Stimulated activated CD4-positive, alpha-beta T cell treated with anti-CD3 and anti-CD28 coated beads, Interleukin-2, amount 100 ng/mL, for 24 hours (primary cell): ENCODE measurements at regions not wholly inside any gene's neighbourhood (a gene's known extent, or its start where the extent isn't known, plus 50 kb on each side); places are given as distances from the start of the nearest gene placed in this dataset.

Experiments used
- DNase-seq, 2 donors: peaks; one replicate each; pipeline ENCODE4 v3.0.0-alpha.2; 2020

GRCh38 chr2:118738106-118738505 is 109.3 kb downstream of the EN1 start:
- DNase-seq = no peak

DNA sequence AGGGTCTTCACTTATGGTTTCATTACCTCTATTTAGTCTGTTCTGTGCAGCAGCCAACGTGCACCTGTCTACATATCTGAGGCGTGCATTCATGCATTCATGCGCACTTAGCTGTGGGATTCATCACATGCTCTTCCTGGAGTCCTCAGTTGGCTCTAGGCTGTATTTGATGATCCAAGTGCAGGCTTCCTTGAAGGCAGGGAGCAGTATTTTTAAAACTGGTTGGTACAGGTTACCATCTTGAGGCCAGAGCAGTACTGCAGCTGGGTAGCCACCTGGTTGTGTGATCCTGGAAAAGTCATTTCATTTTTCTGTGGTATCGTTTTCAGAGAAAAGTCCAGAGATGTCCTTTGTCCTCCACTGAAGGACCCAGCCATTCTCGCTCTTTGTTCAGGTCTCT is 109.8 kb downstream of the EN1 start:
- no peak for DNase-seq

DNA sequence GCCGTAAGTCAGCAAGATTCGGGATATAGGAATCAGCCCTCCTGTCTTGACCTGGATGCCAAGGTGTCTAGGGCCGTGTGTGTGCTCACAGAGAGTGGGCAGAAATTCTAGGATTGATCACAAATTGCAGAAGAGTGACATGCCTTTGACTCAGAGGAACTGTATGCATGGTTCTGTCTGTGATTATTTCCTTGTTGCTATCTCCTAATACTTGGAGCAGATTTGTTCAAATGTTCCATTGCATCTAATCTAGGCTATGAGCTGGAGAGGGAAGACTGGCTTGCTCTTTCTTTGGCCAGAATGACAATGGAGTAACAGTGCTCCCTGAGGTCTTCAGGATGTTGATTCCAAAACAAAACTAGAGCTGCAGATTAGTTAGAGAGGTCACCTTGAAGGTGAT is 115.0 kb downstream of the EN1 start:
- no peak for DNase-seq

DNA sequence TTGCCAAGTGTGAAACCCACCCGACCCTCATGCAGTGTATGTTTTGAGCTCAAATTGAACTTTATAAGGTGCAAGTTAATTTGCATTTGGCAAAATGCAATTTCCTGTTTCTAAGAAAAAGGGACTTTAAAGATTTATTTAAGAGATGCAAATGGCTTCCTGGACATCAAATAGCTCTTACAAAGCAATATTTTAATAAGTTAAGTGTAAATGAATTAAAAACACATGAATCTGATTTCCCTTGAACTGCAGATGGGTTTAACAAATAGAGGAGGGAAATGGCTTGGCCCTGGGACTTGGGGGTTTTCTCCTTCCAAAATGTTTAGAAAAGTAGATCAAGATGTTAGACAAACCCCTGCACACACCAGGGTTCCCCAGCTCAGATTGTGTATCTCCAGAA is 116.0 kb downstream of the EN1 start:
- DNase-seq = no peak

DNA sequence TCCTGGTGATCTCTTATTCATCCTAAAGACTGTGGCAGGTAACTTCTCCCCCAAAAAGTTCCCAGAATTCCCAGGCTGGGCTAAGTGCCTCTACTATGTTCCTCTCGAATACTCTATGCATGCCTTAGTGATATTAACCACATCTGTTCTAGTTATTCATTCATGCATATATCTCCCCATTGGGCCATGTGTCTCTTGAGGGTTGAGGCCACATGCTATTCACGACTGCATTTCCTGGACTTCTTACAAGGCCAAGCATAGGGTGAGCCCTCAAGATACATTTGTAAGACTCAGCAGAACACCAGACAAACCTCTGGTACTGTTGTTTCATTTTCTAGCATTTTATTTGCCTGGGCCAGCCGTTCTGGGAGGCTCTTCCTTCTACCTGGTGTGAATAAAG is 117.0 kb downstream of the EN1 start:
- DNase-seq = no peak

GRCh38 chr2:118729760-118730159 is 117.7 kb downstream of the EN1 start:
- DNase-seq = no peak

DNA sequence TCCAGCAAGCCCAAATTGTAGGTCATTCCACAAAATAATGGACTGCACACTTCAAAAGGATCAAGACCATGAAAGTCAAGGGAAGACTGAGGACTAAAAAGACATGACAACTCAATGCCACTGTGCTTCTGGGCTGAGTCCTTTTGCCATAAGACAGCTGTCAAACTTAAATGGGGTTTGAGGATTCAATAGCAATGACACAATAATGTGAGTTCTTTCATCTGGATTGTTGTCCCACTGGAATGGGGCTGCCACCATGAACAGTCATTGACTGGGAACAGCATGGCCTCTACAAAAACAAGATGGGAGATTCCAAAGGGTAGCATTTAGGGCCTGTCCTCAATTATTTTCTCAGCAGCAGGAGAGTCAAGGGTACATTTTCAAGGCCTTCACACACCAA is 118.5 kb downstream of the EN1 start:
- DNase-seq = no peak

DNA sequence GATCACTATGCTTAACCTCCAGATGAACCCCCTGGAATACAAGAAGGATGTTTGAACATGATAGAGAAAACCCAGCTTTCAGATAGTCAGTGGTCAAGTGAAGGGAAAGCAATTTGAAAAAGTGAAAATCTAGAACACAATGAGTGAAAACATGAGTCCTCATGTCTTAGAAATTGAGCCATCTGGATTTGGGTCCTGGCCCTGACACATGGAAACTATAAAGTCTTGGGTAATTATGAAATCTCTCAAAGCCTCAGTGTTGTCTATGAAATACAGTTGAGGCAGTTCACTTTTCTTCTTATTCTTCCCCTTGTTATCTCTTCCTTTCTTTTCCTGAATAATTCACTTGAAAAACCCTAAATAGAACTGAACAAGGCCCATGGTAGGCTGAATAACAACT is 120.6 kb downstream of the EN1 start:
- no peak for DNase-seq

DNA sequence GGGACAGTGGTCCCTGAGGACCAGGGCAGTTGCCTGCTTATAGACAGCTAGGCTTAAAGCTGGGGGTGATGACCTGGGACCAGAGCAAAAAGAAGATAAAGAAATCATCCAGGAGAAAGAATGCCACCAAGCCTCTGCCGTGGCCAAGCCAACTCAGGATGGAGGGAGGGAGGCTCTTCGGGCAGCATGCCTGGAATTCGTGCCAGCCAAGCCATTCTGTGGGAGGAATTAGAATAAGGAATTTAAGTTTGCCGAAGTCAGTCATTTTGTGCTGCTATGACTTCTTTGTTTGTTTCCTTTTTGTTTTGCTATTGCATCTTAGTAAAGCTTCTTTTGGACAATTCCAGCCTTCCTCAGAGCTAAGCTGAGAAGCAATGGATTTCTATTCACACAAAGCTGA is 124.1 kb downstream of the EN1 start:
- DNase-seq = no peak

DNA sequence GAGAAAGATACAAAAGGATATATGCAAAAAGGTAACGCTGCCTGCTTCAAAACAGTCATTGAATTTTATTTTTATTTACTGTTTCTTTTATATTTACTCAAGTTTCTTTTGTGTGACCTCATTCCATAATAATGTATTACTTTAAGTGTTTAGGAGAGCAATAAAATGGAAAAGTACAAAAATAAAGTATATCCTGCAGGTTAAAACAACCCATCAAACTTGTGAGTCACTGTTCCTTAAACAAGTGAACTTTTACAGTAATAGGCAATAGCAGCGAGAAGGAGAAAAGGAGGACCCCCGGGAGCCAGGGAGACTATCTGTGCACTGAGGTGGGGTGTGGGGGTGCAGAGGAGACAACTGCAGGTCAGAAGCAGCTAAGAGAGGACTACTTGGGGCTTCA is 124.5 kb downstream of the EN1 start:
- DNase-seq = no peak

DNA sequence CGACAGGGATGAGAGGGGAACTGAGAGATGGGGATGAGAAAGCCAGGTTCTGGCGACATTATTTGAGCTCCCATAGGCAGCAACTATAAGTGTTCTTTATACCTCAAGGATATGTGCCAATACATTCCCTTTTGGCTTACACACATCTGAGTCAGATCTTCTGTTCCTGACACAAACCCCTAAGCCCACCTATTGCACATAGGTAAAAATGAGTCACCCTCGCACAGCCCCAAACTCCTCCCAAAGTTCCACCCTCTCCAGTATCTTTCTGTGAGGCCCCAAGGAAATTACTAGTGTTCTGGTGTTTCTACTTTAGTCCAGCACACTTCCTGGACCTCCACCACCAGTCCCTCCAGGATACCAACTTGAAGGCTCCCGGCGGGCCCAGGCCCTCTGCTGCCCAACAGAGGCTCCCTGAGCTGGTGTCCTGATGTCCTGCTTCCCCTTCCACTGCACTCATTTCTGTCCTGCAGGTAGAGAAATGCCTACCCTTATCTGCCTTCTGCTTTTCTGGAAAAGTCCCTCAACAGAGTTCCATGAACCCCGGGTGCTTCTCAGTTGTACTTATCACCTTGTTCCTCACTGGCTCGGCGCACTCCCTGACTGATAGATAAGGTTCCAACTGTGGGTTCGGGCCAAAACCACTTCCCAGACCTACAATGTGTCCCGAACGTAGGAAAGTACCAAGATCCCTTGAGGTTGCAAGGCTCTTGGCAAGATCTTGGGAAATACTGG is 125.5 kb downstream of the EN1 start:
- no peak for DNase-seq

DNA sequence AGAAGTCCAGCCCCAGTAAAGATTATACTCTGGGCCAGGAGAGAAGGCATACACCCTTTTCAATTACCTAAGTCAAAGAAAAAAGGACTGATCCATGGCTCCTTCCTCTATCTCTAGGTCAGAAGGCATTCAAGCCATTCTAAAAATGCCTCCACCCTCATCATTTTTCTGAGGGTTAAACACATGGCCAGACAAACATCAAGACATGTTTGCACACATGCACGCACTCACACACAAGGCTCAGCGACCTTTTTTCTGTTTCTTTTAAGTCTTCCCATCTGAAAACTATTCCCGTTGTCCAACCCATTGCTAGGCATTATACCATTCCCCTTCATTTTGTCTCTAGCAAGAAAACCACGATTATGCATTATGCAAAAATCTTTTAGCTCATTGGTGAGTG is 126.6 kb downstream of the EN1 start:
- no peak for DNase-seq

- no peak for DNase-seq
Measured at GRCh38 chr2:118718921-118719320, 128.5 kb downstream of the EN1 start.

GRCh38 chr2:118716102-118716501 is 131.3 kb downstream of the EN1 start:
- no peak for DNase-seq

DNA sequence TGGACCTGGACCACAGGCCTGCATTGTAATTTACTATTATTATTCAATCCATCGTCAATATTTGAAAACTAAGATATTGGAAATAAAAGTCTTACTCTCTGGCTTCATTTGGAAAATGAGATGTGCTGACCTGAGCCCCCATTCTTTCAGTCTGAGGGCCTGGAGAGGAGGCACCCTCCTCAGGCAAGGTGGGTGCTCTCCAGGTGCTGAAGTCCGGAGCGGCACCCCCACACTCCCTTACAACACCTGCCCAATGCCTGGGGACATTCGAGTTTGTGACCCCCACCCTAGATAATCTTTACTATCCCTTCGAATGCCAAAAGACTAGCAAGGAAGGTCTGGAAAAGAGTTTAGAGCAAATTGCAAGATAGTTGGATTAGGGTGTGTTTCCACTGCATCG is 133.3 kb downstream of the EN1 start:
- no peak for DNase-seq

GRCh38 chr2:118711603-118712002 is 135.8 kb downstream of the EN1 start:
- DNase-seq = no peak

DNA sequence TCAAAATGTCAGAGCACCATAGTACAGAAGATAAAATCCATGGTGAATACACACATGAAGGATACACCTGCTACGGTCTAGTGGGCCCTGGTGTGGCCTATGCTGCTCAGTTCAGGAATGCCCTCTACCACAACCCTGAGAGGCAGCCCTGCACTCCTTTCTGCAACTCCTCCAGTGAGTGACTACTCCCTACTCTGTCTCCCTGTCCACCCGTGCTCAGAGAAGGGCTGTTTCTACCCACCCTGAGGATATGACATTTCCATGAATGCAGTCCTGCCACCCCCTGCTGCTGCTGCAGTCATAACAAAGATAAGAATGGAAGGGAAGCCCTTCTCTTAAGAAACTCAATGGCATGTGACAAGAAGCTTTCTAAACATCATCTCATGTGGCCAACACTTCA is 137.0 kb downstream of the EN1 start:
- DNase-seq = no peak

- DNase-seq = no peak
Measured at GRCh38 chr2:118709786-118710185, 137.7 kb downstream of the EN1 start.

GRCh38 chr2:118706844-118707243 is 140.6 kb downstream of the EN1 start:
- no peak for DNase-seq

GRCh38 chr2:118706371-118706770 is 141.1 kb downstream of the EN1 start:
- DNase-seq = no peak

DNA sequence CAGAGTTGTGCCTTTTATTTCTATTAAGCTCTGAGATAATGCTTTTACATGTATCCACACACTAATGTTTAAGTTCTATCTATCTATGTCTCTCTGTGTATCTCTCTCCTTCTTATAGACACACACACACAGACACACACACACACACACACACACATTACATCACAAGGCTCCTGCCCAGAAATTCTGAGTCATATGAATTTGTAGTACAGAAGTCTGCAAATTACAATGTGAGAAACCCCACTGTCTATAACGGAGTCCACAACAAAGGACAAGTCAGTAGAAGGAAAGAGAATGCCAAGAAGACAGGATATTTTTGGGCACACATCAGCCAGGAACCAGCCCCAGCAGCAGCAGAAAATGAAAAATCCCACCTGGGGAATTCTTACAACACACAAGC is 142.4 kb downstream of the EN1 start:
- no peak for DNase-seq

DNA sequence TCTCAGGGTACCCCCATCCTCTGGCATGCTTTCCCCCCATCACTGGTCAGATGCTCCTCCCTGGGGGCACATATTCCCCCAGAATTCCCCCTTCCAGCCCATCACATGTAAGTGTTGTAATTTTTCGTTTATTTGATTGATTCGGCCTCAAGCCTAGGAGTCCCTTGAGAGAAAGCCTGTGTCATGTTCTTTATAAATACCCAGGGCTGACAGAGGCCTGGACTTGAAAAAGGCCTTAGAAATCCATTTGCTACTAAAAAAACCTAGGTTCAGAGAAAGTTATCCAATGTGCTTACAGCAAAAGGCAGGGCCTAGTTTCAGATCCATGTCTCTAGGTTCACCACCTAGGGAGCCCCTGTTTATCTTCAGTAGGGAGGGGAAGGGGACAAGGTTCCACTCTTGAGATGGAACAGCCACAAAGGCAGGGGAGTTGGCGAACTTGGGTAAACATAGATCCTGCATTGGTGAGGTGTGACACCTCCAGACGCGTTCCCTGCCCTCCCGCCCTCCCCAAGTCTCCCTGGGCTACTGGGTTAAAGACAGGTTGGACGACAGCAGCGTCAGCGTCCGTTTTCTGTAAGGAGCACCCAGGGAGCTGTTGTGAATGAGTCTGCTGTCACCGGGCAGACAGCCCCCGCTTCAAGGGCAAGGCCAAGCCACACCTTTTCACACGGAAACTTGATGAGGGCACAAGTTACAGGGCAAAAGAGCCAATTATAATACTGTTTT is 147.8 kb downstream of the EN1 start:
- no peak for DNase-seq

- no peak for DNase-seq
Measured at GRCh38 chr2:118698564-118698963, 148.9 kb downstream of the EN1 start.

DNA sequence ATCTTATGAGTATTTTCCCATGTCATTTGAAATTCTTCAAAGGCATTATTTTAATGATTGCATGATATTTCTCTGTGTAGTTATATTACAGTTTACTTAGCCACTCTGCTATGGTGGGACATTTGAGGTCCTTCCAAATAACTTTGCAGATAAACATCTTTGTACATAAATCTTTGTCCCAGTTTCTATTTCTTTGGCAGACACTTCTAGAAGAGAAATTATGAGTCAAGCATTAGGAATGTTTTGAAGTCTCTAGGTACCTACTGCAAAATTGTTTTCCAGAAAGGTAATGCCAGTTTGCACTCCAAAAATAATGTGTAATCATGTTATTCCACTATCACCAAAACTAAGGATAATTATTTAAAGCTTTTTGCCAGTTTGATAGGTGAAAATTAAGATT is 149.7 kb downstream of the EN1 start:
- no peak for DNase-seq
